Neural cell (in vitro differentiated cells): ENCODE measurements at regions not wholly inside any gene's neighbourhood (a gene's known extent, or its start where the extent isn't known, plus 50 kb on each side); places are given as distances from the start of the nearest gene placed in this dataset.

Experiments used
- H2AFZ ChIP-seq: fragments of 200-600, 300-800 bp; sonication (generic), shearing (Covaris generic); 2 replicates; pipeline ENCODE4 v1.6.0; 2014; ENCODE audit warnings: low read depth, mild to moderate bottlenecking, antibody characterized with exemption, low read length, moderate library complexity
- H3F3A ChIP-seq: fragments of 200-600 bp; shearing (Covaris generic); 2 replicates; pipeline ENCODE4 v1.6.1; 2016; ENCODE audit warnings: mild to moderate bottlenecking, moderate library complexity, mixed read lengths, antibody characterized with exemption, low read length; ENCODE audit not compliant: insufficient read depth, poor library complexity, severe bottlenecking
- H3K27ac ChIP-seq: fragments of 200-600, 300-800 bp; sonication (generic), shearing (Covaris generic); 2 replicates; pipeline ENCODE4 v1.5.1; 2014; ENCODE audit warnings: mild to moderate bottlenecking, low read length, moderate library complexity
- H3K27me3 ChIP-seq: fragments of 300-800, 200-600 bp; sonication (generic), shearing (Covaris generic); 2 replicates; pipeline ENCODE4 v1.6.0; 2014; ENCODE audit warnings: mild to moderate bottlenecking, low read depth, low read length, moderate library complexity; ENCODE audit not compliant: insufficient read depth
- H3K36me3 ChIP-seq: fragments of 300-800, 200-600 bp; sonication (generic), shearing (Covaris generic); 2 replicates; pipeline ENCODE4 v1.5.1; 2014; ENCODE audit warnings: mild to moderate bottlenecking, antibody characterized with exemption, low read length, moderate library complexity; ENCODE audit not compliant: insufficient read depth
- H3K4me2 ChIP-seq: fragments of 300-800, 200-600 bp; sonication (generic), shearing (Covaris generic); 2 replicates; pipeline ENCODE4 v1.6.0; 2014; ENCODE audit warnings: mild to moderate bottlenecking, low read length
- H3K4me3 ChIP-seq: fragments of 300-800, 200-600 bp; sonication (generic), shearing (Covaris generic); 2 replicates; pipeline ENCODE4 v1.5.1; 2014; ENCODE audit warnings: mild to moderate bottlenecking, low read length, moderate library complexity
- H3K79me2 ChIP-seq: fragments of 200-600 bp; shearing (Covaris generic); replicated peaks from 2 replicates; pipeline ENCODE4 v1.6.0; 2014; ENCODE audit warnings: mild to moderate bottlenecking, low read length, moderate library complexity; ENCODE audit not compliant: insufficient read depth
- H3K9ac ChIP-seq: fragments of 300-800, 200-600 bp; sonication (generic), shearing (Covaris generic); 2 replicates; pipeline ENCODE4 v1.6.1; 2016; ENCODE audit warnings: mild to moderate bottlenecking, low read length, mixed read lengths
- H3K9me2 ChIP-seq: fragments of 200-600 bp; shearing (Covaris generic); 2 replicates; pipeline ENCODE4 v1.6.1; 2016; ENCODE audit warnings: mild to moderate bottlenecking, low read length, mixed read lengths; ENCODE audit not compliant: insufficient read depth
- H3K9me3 ChIP-seq: fragments of 200-600, 300-800 bp; sonication (generic), shearing (Covaris generic); 2 replicates; pipeline ENCODE4 v1.6.1; 2016; ENCODE audit warnings: mild to moderate bottlenecking, mixed run types, low read length, moderate library complexity, mixed read lengths
- H4K20me1 ChIP-seq: fragments of 200-600 bp; shearing (Covaris generic); 2 replicates; pipeline ENCODE4 v1.6.1; 2016; ENCODE audit warnings: mild to moderate bottlenecking, mixed run types; ENCODE audit not compliant: insufficient read depth
- CTCF ChIP-seq: fragments of 450-650 bp; IDR thresholded peaks from 2 replicates; pipeline ENCODE4 v1.5.1; 2014; ENCODE audit warnings: antibody characterized with exemption, mild to moderate bottlenecking, moderate library complexity; ENCODE audit not compliant: poor library complexity, severe bottlenecking
- EP300 ChIP-seq: fragments of 450-650 bp; conservative IDR thresholded peaks from 2 replicates; pipeline ENCODE4 v1.6.1; 2014; ENCODE audit warnings: antibody characterized with exemption, mild to moderate bottlenecking, moderate library complexity; ENCODE audit not compliant: poor library complexity, severe bottlenecking
- EZH2 ChIP-seq: fragments of 200-600, 300-800 bp; shearing (Covaris generic), sonication (generic); IDR thresholded peaks from 2 replicates; pipeline ENCODE4 v1.6.1; 2014; ENCODE audit warnings: antibody characterized with exemption, low read length, borderline replicate concordance, mild to moderate bottlenecking; ENCODE audit not compliant: insufficient read depth, poor library complexity, severe bottlenecking
- MXI1 ChIP-seq: fragments of 450-650 bp; conservative IDR thresholded peaks from 2 replicates; pipeline ENCODE4 v1.6.1; 2014; ENCODE audit warnings: antibody characterized with exemption, mild to moderate bottlenecking; ENCODE audit not compliant: poor library complexity, severe bottlenecking
- POLR2AphosphoS5 ChIP-seq: IDR thresholded peaks from 2 replicates; pipeline ENCODE4 v1.6.1; 2012
- RAD21 ChIP-seq: fragments of 450-650 bp; conservative IDR thresholded peaks from 2 replicates; pipeline ENCODE4 v1.6.1; 2014; ENCODE audit warnings: antibody characterized with exemption, mild to moderate bottlenecking, moderate library complexity
- SMC3 ChIP-seq: fragments of 450-650 bp; conservative IDR thresholded peaks from 2 replicates; pipeline ENCODE4 v1.6.1; 2014; ENCODE audit warnings: antibody characterized with exemption, mild to moderate bottlenecking, moderate library complexity; ENCODE audit not compliant: poor library complexity
- TAF1 ChIP-seq: IDR thresholded peaks from 2 replicates; pipeline ENCODE4 v1.6.1; 2012; ENCODE audit warnings: low read depth
- TF ChIP-seq, protein P1 (sequence below): IDR thresholded peaks from 2 replicates; pipeline ENCODE4 v1.6.1; 2012; ENCODE audit warnings: borderline replicate concordance

DNA sequence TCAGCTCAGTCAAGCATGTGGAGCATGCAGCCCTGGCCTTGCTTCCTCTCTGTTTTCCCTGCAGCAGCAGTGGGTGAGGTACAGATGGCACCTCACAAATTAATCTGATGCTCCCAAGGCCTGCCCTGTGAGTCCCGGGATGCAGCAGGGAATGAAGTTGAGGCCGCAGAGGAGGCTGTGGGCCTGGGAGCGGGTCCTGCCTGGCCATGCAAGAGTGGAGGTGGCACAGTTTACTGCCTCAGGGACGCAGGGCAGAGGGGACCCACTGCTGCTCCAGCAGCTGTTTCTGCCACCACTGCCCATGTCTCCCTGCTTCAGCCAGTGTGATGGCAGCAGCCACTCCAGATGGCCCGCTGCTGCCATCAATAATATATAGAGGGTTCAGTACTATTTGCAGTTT lies 474.6 kb downstream of the EPHA5 start:
- TF ChIP-seq POLR2AphosphoS5 (no peak), MXI1 (no peak), RAD21 (no peak), SMC3 (no peak), CTCF (no peak), EP300 (no peak), TAF1 (no peak), EZH2 (no peak)
- TF ChIP-seq, protein P1, sequence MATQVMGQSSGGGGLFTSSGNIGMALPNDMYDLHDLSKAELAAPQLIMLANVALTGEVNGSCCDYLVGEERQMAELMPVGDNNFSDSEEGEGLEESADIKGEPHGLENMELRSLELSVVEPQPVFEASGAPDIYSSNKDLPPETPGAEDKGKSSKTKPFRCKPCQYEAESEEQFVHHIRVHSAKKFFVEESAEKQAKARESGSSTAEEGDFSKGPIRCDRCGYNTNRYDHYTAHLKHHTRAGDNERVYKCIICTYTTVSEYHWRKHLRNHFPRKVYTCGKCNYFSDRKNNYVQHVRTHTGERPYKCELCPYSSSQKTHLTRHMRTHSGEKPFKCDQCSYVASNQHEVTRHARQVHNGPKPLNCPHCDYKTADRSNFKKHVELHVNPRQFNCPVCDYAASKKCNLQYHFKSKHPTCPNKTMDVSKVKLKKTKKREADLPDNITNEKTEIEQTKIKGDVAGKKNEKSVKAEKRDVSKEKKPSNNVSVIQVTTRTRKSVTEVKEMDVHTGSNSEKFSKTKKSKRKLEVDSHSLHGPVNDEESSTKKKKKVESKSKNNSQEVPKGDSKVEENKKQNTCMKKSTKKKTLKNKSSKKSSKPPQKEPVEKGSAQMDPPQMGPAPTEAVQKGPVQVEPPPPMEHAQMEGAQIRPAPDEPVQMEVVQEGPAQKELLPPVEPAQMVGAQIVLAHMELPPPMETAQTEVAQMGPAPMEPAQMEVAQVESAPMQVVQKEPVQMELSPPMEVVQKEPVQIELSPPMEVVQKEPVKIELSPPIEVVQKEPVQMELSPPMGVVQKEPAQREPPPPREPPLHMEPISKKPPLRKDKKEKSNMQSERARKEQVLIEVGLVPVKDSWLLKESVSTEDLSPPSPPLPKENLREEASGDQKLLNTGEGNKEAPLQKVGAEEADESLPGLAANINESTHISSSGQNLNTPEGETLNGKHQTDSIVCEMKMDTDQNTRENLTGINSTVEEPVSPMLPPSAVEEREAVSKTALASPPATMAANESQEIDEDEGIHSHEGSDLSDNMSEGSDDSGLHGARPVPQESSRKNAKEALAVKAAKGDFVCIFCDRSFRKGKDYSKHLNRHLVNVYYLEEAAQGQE, result no peak

GRCh38 chr4:65195002-65195401 lies 475.3 kb downstream of the EPHA5 start:
- no peak overlapping the region for H3K27ac ChIP-seq
- H3K9me2 ChIP-seq, result no peaks in the 10 kb centered on the region
- no peaks in the 10 kb centered on the region for H4K20me1 ChIP-seq
- no peak overlapping the region for H3K4me3 ChIP-seq
- H3K4me2 ChIP-seq, result no peak overlapping the region
- no peaks in the 10 kb centered on the region for H3K9me3 ChIP-seq
- H3K36me3 ChIP-seq, result no peaks in the 10 kb centered on the region
- no peaks in the 10 kb centered on the region for H3K79me2 ChIP-seq
- no peaks in the 10 kb centered on the region for H3F3A ChIP-seq
- H3K9ac ChIP-seq, result no peak overlapping the region
- TF ChIP-seq MXI1 (no peak), CTCF (no peak), EZH2 (no peak), RAD21 (no peak), TAF1 (no peak), POLR2AphosphoS5 (no peak), EP300 (no peak), SMC3 (no peak)
- TF ChIP-seq, protein P1, result no peak
- H3K27me3 ChIP-seq, result no peaks in the 10 kb centered on the region
- H2AFZ ChIP-seq, result no peak overlapping the region

More for the DNA sequence above, 474.6 kb downstream of the EPHA5 start:
- no peaks in the 10 kb centered on the region for H3F3A ChIP-seq
- H3K79me2 ChIP-seq, result no peaks in the 10 kb centered on the region
- no peak overlapping the region for H2AFZ ChIP-seq
- H3K4me3 ChIP-seq, result no peak overlapping the region
- no peaks in the 10 kb centered on the region for H3K36me3 ChIP-seq
- H3K9me3 ChIP-seq, result no peaks in the 10 kb centered on the region
- H3K27me3 ChIP-seq, result no peaks in the 10 kb centered on the region
- H3K9me2 ChIP-seq, result no peaks in the 10 kb centered on the region
- no peak overlapping the region for H3K27ac ChIP-seq
- no peaks in the 10 kb centered on the region for H4K20me1 ChIP-seq
- H3K4me2 ChIP-seq, result no peak overlapping the region
- no peak overlapping the region for H3K9ac ChIP-seq
